ENCODE measurements at regions not wholly inside any gene's neighbourhood (a gene's known extent, or its start where the extent isn't known, plus 50 kb on each side); places are given as distances from the start of the nearest gene placed in this dataset.

- H3K4me1 ChIP-seq (ENCODE audit: low read depth), result no peaks in the 10 kb centered on the region
- no peak for ATAC-seq
- no peak for TF ChIP-seq CTCF (IDR thresholded peaks at IDR 0.05)
- H3K36me3 ChIP-seq (ENCODE audit: low read depth), result no peaks in the 10 kb centered on the region
- no peak for DNase-seq
- no peaks in the 10 kb centered on the region for H3K9me3 ChIP-seq
- intact Hi-C loops (cut with DNase I, micrococcal nuclease), result no loop called here
- no peak overlapping the region for H3K4me3 ChIP-seq
Measured at GRCh38 chr22:25375683-25376082, 156.2 kb downstream of the CRYBB2 start.

GRCh38 chr22:25377699-25378098 is 158.3 kb downstream of the CRYBB2 start:
- intact Hi-C loops (cut with DNase I, micrococcal nuclease), result no loop called here
- no peak overlapping the region for H3K4me3 ChIP-seq
- ATAC-seq (no peak), DNase-seq (no peak)
- no peak for TF ChIP-seq CTCF (IDR thresholded peaks at IDR 0.05)
- H3K4me1 ChIP-seq (ENCODE audit: low read depth), result no peaks in the 10 kb centered on the region
- no peaks in the 10 kb centered on the region for H3K36me3 ChIP-seq (ENCODE audit: low read depth)
- no peaks in the 10 kb centered on the region for H3K9me3 ChIP-seq

- ATAC-seq, result peak; percentile 75
- intact Hi-C loops (cut with DNase I, micrococcal nuclease), result no loop called here
- Histone ChIP-seq H3K4me3 (no peak overlapping the region), H3K4me1 (ENCODE audit: low read depth) (no peaks in the 10 kb centered on the region), H3K36me3 (ENCODE audit: low read depth) (no peaks in the 10 kb centered on the region), H3K9me3 (no peaks in the 10 kb centered on the region)
- peak in 2 of 3 donors; percentile 62 to 77 for DNase-seq
- TF ChIP-seq CTCF (IDR thresholded peaks at IDR 0.05), result no peak
Measured at GRCh38 chr22:25380122-25380747, 160.8 kb downstream of the CRYBB2 start.

- TF ChIP-seq CTCF (IDR thresholded peaks at IDR 0.05), result no peak
- Histone ChIP-seq H3K9me3 (no peaks in the 10 kb centered on the region), H3K4me3 (no peak overlapping the region), H3K4me1 (ENCODE audit: low read depth) (peaks cover 4% of the 10 kb centered on the region), H3K36me3 (ENCODE audit: low read depth) (no peaks in the 10 kb centered on the region)
- peak; percentile 47 for ATAC-seq
- intact Hi-C loops (cut with DNase I, micrococcal nuclease), result no loop called here
- no peak for DNase-seq
Measured at GRCh38 chr22:25382762-25383161, 163.3 kb downstream of the CRYBB2 start.

GRCh38 chr22:25383278-25383820 is 163.9 kb downstream of the CRYBB2 start:
- no peak for TF ChIP-seq CTCF (IDR thresholded peaks at IDR 0.05)
- intact Hi-C loops (cut with DNase I, micrococcal nuclease), result no loop called here
- H3K4me1 ChIP-seq (ENCODE audit: low read depth), result peaks cover 4% of the 10 kb centered on the region
- DNase-seq (no peak), ATAC-seq (no peak)
- no peaks in the 10 kb centered on the region for H3K36me3 ChIP-seq (ENCODE audit: low read depth)
- no peak overlapping the region for H3K4me3 ChIP-seq
- no peaks in the 10 kb centered on the region for H3K9me3 ChIP-seq

Measured in mucosa of descending colon (tissue), 3 donors.